SH-SY5Y (cell line): ENCODE measurements at regions not wholly inside any gene's neighbourhood (a gene's known extent, or its start where the extent isn't known, plus 50 kb on each side); places are given as distances from the start of the nearest gene placed in this dataset.

Source experiments
- GATA2 ChIP-seq: IDR thresholded peaks from 2 replicates; pipeline ENCODE4 v1.6.1; 2011; ENCODE audit warnings: mild to moderate bottlenecking, low read depth, low read length
- GATA3 ChIP-seq: IDR thresholded peaks from 2 replicates; pipeline ENCODE4 v1.6.1; 2011; ENCODE audit warnings: low read depth, mild to moderate bottlenecking, low read length, moderate library complexity

- TF ChIP-seq GATA2, result no peak
- TF ChIP-seq GATA3, result no peak
These were observed 566.9 kb upstream of the ANO5 start for GRCh38 chr11:21625982-21626381.

- no peak for TF ChIP-seq GATA3
- no peak for TF ChIP-seq GATA2
These were observed 564.2 kb upstream of the ANO5 start for GRCh38 chr11:21628641-21629040.

- no peak for TF ChIP-seq GATA3
- TF ChIP-seq GATA2, result no peak
These were observed 561.9 kb upstream of the ANO5 start for GRCh38 chr11:21630934-21631478.

GRCh38 chr11:21631991-21632390, 560.9 kb upstream of the ANO5 start:
- no peak for TF ChIP-seq GATA3

GRCh38 chr11:21634491-21634890, 558.4 kb upstream of the ANO5 start:
- TF ChIP-seq GATA2, result peak; percentile 96
- peak; percentile 96 for TF ChIP-seq GATA3

- no peak for TF ChIP-seq GATA3
- no peak for TF ChIP-seq GATA2
These were observed 557.9 kb upstream of the ANO5 start for GRCh38 chr11:21634956-21635355.

- no peak for TF ChIP-seq GATA3
- no peak for TF ChIP-seq GATA2
These were observed 557.3 kb upstream of the ANO5 start for GRCh38 chr11:21635394-21636145.

GRCh38 chr11:21636561-21636960, 556.3 kb upstream of the ANO5 start:
- TF ChIP-seq GATA2, result no peak
- TF ChIP-seq GATA3, result no peak

GRCh38 chr11:21640491-21640890, 552.4 kb upstream of the ANO5 start:
- TF ChIP-seq GATA3 (no peak), GATA2 (no peak)

GRCh38 chr11:21641869-21642268, 551.0 kb upstream of the ANO5 start:
- 0 out of 2 replicates have a peak, but pooled peaks have one; percentile 11 for TF ChIP-seq GATA3
- TF ChIP-seq GATA2, result peak; percentile 56

GRCh38 chr11:21646351-21646750, 546.5 kb upstream of the ANO5 start:
- TF ChIP-seq GATA2, result no peak
- no peak for TF ChIP-seq GATA3

- TF ChIP-seq GATA3 (no peak), GATA2 (no peak)
These were observed 541.9 kb upstream of the ANO5 start for GRCh38 chr11:21650961-21651360.

- TF ChIP-seq GATA2, result 0 out of 2 replicates have a peak, but pooled peaks have one; percentile 49
- TF ChIP-seq GATA3, result peak; percentile 52; the same call in 1 of the 2 replicates
These were observed 538.9 kb upstream of the ANO5 start for GRCh38 chr11:21653951-21654421.

GRCh38 chr11:21656065-21656464, 536.8 kb upstream of the ANO5 start:
- TF ChIP-seq GATA3 (no peak), GATA2 (no peak)

- TF ChIP-seq GATA2 (no peak), GATA3 (no peak)
These were observed 534.2 kb upstream of the ANO5 start for GRCh38 chr11:21658654-21659193.

- no peak for TF ChIP-seq GATA2
- no peak for TF ChIP-seq GATA3
These were observed 532.9 kb upstream of the ANO5 start for GRCh38 chr11:21659961-21660360.
